ENCODE measurements at regions not wholly inside any gene's neighbourhood (a gene's known extent, or its start where the extent isn't known, plus 50 kb on each side); places are given as distances from the start of the nearest gene placed in this dataset.

- H3K27me3 ChIP-seq (ENCODE audit: insufficient read depth, low read length, poor library complexity, severe bottlenecking): no peaks in the 10 kb centered on the region
- H2AFZ ChIP-seq (ENCODE audit: low read length): no peak overlapping the region
- TF ChIP-seq EZH2phosphoT487 (IDR thresholded peaks at IDR 0.05; ENCODE audit: borderline replicate concordance) (no peak), CTCF (conservative IDR thresholded peaks at IDR 0.05; ENCODE audit: low read length) (no peak)
- peaks cover 55% of the 10 kb centered on the region for H3K4me1 ChIP-seq (ENCODE audit: insufficient read depth, low read length, poor library complexity, severe bottlenecking)
- no peaks in the 10 kb centered on the region for H4K20me1 ChIP-seq (ENCODE audit: insufficient read depth, low read length, poor library complexity, severe bottlenecking)
- no peak overlapping the region for H3K4me2 ChIP-seq (ENCODE audit: low read depth, low read length, poor library complexity, severe bottlenecking)
- H3K79me2 ChIP-seq (ENCODE audit: insufficient read depth, low read length): no peaks in the 10 kb centered on the region
- H3K9me3 ChIP-seq (ENCODE audit: insufficient read depth, low read depth, low read length): no peaks in the 10 kb centered on the region
- H3K4me3 ChIP-seq (ENCODE audit: low read length, poor library complexity, severe bottlenecking): no peak overlapping the region
- no peaks in the 10 kb centered on the region for H3F3A ChIP-seq (ENCODE audit: low read depth)
- H3K9me2 ChIP-seq (replicated peaks; ENCODE audit: low read depth, low read length): no peaks in the 10 kb centered on the region
- no peak overlapping the region for H3K9ac ChIP-seq (ENCODE audit: low read depth, low read length, poor library complexity, severe bottlenecking)
- no peaks in the 10 kb centered on the region for H3K36me3 ChIP-seq (ENCODE audit: insufficient read depth, low read length)
These were observed 129.6 kb upstream of the FRY start for GRCh38 chr13:31901985-31902384.

GRCh38 chr13:31903111-31903815 lies 128.3 kb upstream of the FRY start:
- no peaks in the 10 kb centered on the region for H3K79me2 ChIP-seq (ENCODE audit: insufficient read depth, low read length)
- no peaks in the 10 kb centered on the region for H3K9me3 ChIP-seq (ENCODE audit: insufficient read depth, low read depth, low read length)
- H4K20me1 ChIP-seq (ENCODE audit: insufficient read depth, low read length, poor library complexity, severe bottlenecking): no peaks in the 10 kb centered on the region
- H3K9ac ChIP-seq (ENCODE audit: low read depth, low read length, poor library complexity, severe bottlenecking): no peak overlapping the region
- H3K36me3 ChIP-seq (ENCODE audit: insufficient read depth, low read length): no peaks in the 10 kb centered on the region
- H2AFZ ChIP-seq (ENCODE audit: low read length): no peak overlapping the region
- no peak overlapping the region for H3K4me2 ChIP-seq (ENCODE audit: low read depth, low read length, poor library complexity, severe bottlenecking)
- no peak for TF ChIP-seq EZH2phosphoT487 (IDR thresholded peaks at IDR 0.05; ENCODE audit: borderline replicate concordance)
- TF ChIP-seq CTCF (conservative IDR thresholded peaks at IDR 0.05; ENCODE audit: low read length): no peak
- no peak overlapping the region for H3K4me3 ChIP-seq (ENCODE audit: low read length, poor library complexity, severe bottlenecking)
- H3K27me3 ChIP-seq (ENCODE audit: insufficient read depth, low read length, poor library complexity, severe bottlenecking): no peaks in the 10 kb centered on the region
- peaks cover 43% of the 10 kb centered on the region for H3K4me1 ChIP-seq (ENCODE audit: insufficient read depth, low read length, poor library complexity, severe bottlenecking)
- H3K9me2 ChIP-seq (replicated peaks; ENCODE audit: low read depth, low read length): no peaks in the 10 kb centered on the region
- H3F3A ChIP-seq (ENCODE audit: low read depth): no peaks in the 10 kb centered on the region

- H3K4me3 ChIP-seq (ENCODE audit: low read length, poor library complexity, severe bottlenecking): no peak overlapping the region
- H3K4me2 ChIP-seq (ENCODE audit: low read depth, low read length, poor library complexity, severe bottlenecking): no peak overlapping the region
- peaks cover 27% of the 10 kb centered on the region for H3K4me1 ChIP-seq (ENCODE audit: insufficient read depth, low read length, poor library complexity, severe bottlenecking)
- no peaks in the 10 kb centered on the region for H3K27me3 ChIP-seq (ENCODE audit: insufficient read depth, low read length, poor library complexity, severe bottlenecking)
- no peak overlapping the region for H3K9ac ChIP-seq (ENCODE audit: low read depth, low read length, poor library complexity, severe bottlenecking)
- no peak for TF ChIP-seq CTCF (conservative IDR thresholded peaks at IDR 0.05; ENCODE audit: low read length)
- TF ChIP-seq EZH2phosphoT487 (IDR thresholded peaks at IDR 0.05; ENCODE audit: borderline replicate concordance): no peak
- no peaks in the 10 kb centered on the region for H3K36me3 ChIP-seq (ENCODE audit: insufficient read depth, low read length)
- H3K9me3 ChIP-seq (ENCODE audit: insufficient read depth, low read depth, low read length): no peaks in the 10 kb centered on the region
- no peaks in the 10 kb centered on the region for H3K9me2 ChIP-seq (replicated peaks; ENCODE audit: low read depth, low read length)
- H2AFZ ChIP-seq (ENCODE audit: low read length): no peak overlapping the region
- no peaks in the 10 kb centered on the region for H3K79me2 ChIP-seq (ENCODE audit: insufficient read depth, low read length)
- H3F3A ChIP-seq (ENCODE audit: low read depth): no peaks in the 10 kb centered on the region
- no peaks in the 10 kb centered on the region for H4K20me1 ChIP-seq (ENCODE audit: insufficient read depth, low read length, poor library complexity, severe bottlenecking)
These were observed 126.4 kb upstream of the FRY start for GRCh38 chr13:31904941-31905824.
